ENCODE measurements at regions not wholly inside any gene's neighbourhood (a gene's known extent, or its start where the extent isn't known, plus 50 kb on each side); places are given as distances from the start of the nearest gene placed in this dataset.

- DNase-seq, result no peak
These were observed 484.5 kb upstream of the DAB1 start for GRCh38 chr1:57908147-57908890.

GRCh38 chr1:57901208-57901919 lies 477.5 kb upstream of the DAB1 start:
- DNase-seq, result no peak

- no peak for DNase-seq
These were observed 474.7 kb upstream of the DAB1 start for GRCh38 chr1:57898531-57898930.

- DNase-seq, result no peak
These were observed 473.7 kb upstream of the DAB1 start for GRCh38 chr1:57897581-57897980.

GRCh38 chr1:57894315-57894714 lies 470.5 kb upstream of the DAB1 start:
- DNase-seq, result no peak

GRCh38 chr1:57889676-57890320 lies 465.9 kb upstream of the DAB1 start:
- peak; percentile 60 for DNase-seq

- no peak for DNase-seq
These were observed 464.2 kb upstream of the DAB1 start for GRCh38 chr1:57887964-57888491.

- DNase-seq, result no peak
These were observed 462.5 kb upstream of the DAB1 start for GRCh38 chr1:57886376-57886775.

- DNase-seq, result no peak
These were observed 459.8 kb upstream of the DAB1 start for GRCh38 chr1:57883642-57883995.

GRCh38 chr1:57882934-57883641 lies 459.2 kb upstream of the DAB1 start:
- DNase-seq, result no peak

GRCh38 chr1:57882072-57882471 lies 458.2 kb upstream of the DAB1 start:
- DNase-seq, result no peak

- DNase-seq, result no peak
These were observed 457.8 kb upstream of the DAB1 start for GRCh38 chr1:57881639-57882038.

GRCh38 chr1:57879700-57880099 lies 455.8 kb upstream of the DAB1 start:
- DNase-seq, result no peak

- DNase-seq, result no peak
These were observed 450.6 kb upstream of the DAB1 start for GRCh38 chr1:57874418-57874877.

- DNase-seq, result no peak
These were observed 449.1 kb upstream of the DAB1 start for GRCh38 chr1:57872913-57873312.

- no peak for DNase-seq
These were observed 445.0 kb upstream of the DAB1 start for GRCh38 chr1:57868908-57869307.

- no peak for DNase-seq
These were observed 444.4 kb upstream of the DAB1 start for GRCh38 chr1:57868239-57868638.

- DNase-seq, result no peak
These were observed 443.1 kb upstream of the DAB1 start for GRCh38 chr1:57866998-57867397.

GRCh38 chr1:57860931-57861565 lies 437.2 kb upstream of the DAB1 start:
- DNase-seq, result no peak

GRCh38 chr1:57860325-57860724 lies 436.5 kb upstream of the DAB1 start:
- DNase-seq, result no peak

GRCh38 chr1:57858740-57859139 lies 434.9 kb upstream of the DAB1 start:
- no peak for DNase-seq

GRCh38 chr1:57857809-57858208 lies 433.9 kb upstream of the DAB1 start:
- no peak for DNase-seq

GRCh38 chr1:57854436-57854835 lies 430.6 kb upstream of the DAB1 start:
- DNase-seq, result no peak
